Right atrium auricular region (tissue), 2 donors: ENCODE measurements at regions not wholly inside any gene's neighbourhood (a gene's known extent, or its start where the extent isn't known, plus 50 kb on each side); places are given as distances from the start of the nearest gene placed in this dataset.
A peak's percentile ranks its signal among the peaks of the same experiment; 100 is the strongest.

ENCODE experiments used
- DNase-seq: peaks from one replicate; pipeline ENCODE4 v3.0.0-alpha.2; 2019; ENCODE audit warnings: low spot score
- H3K27ac ChIP-seq, 2 donors: fragments of 200-600 bp; sonication (generic); 1 replicate in 1 of 2; 2 replicates in 1 of 2; pipeline ENCODE4 v1.5.1; 2016 to 2019
- H3K27me3 ChIP-seq, 2 donors: fragments of 200-600 bp; sonication (generic); one replicate each; pipeline versions ENCODE4 v1.5.1 to v1.6.0; 2017 to 2019
- H3K36me3 ChIP-seq: fragments of 200-600 bp; sonication (generic); one replicate; pipeline ENCODE4 v1.5.1; 2016
- H3K4me1 ChIP-seq, 2 donors: fragments of 200-600 bp; sonication (generic); one replicate each; pipeline versions ENCODE4 v1.5.1 to v1.6.0; 2017 to 2019
- H3K4me3 ChIP-seq, 2 donors: fragments of 200-600 bp; sonication (generic); 1 replicate in 1 of 2; 2 replicates in 1 of 2; pipeline ENCODE4 v1.5.1; 2017 to 2019; ENCODE audit warnings: mild to moderate bottlenecking in 1 of 2, moderate library complexity in 1 of 2
- H3K9me3 ChIP-seq, 2 donors: fragments of 200-600 bp; sonication (generic); one replicate each; pipeline ENCODE4 v1.5.1; 2019
- TF ChIP-seq, protein P1 (sequence below), 2 donors: fragments of 200-600 bp; sonication (generic); IDR thresholded peaks; one replicate each; pipeline ENCODE4 v1.5.1; 2019; ENCODE audit warnings: antibody characterized with exemption in 2 of 2

DNA sequence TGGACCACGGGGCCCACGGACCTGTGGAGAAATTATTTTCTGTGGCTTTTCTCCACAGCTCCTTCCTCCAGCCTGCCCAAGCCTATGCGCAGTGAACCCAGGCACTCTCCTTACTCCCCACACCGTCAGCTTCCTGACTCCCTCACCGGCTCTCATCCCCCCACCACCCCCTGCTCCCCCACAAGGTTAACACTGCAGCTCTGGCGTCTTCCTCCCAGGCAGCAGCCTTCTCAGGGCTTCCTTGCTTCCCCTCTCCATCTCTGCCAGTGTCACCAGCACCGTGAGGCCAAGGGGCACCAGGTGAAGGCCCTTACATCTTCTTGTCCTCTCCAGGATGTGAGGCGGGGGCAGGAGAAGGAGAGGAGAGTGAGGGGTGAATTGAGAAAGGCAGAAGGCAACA is 168.3 kb upstream of the TLE3 start:
- no peaks in the 10 kb centered on the region for H3K36me3 ChIP-seq
- H3K27me3 ChIP-seq: no peaks in the 10 kb centered on the region
- H3K9me3 ChIP-seq: no peaks in the 10 kb centered on the region
- H3K27ac ChIP-seq: peak overlapping the region in 1 of 2 donors; percentile 30
- DNase-seq: no peak
- H3K4me3 ChIP-seq: no peak overlapping the region
- TF ChIP-seq, protein P1, sequence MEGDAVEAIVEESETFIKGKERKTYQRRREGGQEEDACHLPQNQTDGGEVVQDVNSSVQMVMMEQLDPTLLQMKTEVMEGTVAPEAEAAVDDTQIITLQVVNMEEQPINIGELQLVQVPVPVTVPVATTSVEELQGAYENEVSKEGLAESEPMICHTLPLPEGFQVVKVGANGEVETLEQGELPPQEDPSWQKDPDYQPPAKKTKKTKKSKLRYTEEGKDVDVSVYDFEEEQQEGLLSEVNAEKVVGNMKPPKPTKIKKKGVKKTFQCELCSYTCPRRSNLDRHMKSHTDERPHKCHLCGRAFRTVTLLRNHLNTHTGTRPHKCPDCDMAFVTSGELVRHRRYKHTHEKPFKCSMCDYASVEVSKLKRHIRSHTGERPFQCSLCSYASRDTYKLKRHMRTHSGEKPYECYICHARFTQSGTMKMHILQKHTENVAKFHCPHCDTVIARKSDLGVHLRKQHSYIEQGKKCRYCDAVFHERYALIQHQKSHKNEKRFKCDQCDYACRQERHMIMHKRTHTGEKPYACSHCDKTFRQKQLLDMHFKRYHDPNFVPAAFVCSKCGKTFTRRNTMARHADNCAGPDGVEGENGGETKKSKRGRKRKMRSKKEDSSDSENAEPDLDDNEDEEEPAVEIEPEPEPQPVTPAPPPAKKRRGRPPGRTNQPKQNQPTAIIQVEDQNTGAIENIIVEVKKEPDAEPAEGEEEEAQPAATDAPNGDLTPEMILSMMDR (IDR thresholded peaks at IDR 0.05): no peak
- H3K4me1 ChIP-seq: peaks cover 0 to 70% of the 10 kb centered on the region in 2 donors

DNA sequence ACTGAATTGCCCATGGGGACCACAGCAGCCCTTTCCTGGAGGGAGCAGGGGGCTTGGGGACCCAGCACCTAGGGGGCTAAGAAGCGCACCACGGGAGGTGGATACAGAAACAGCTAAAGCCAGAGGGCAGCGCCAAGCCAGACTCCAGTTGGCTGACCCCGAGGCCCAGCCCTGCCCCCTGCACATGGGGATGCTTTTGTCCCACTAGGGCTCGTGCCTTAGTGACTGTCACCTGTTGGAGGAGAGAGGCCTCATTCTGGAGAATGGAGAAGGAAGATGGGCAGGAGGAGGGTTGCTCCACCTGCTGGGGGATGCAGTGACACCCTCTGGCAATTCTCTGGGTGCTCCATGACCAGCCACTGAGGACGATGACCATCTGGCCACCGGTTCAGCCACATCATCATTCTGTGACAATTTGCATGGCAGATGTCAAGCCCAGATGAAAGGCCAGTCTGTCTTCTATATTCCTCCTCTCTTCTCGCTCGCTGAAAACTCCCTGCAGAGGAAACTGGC is 167.8 kb upstream of the TLE3 start:
- H3K4me1 ChIP-seq: peaks cover 0 to 66% of the 10 kb centered on the region in 2 donors
- H3K27ac ChIP-seq: no peak overlapping the region
- no peaks in the 10 kb centered on the region for H3K9me3 ChIP-seq
- no peaks in the 10 kb centered on the region for H3K27me3 ChIP-seq
- no peaks in the 10 kb centered on the region for H3K36me3 ChIP-seq
- no peak for DNase-seq
- TF ChIP-seq, protein P1 (IDR thresholded peaks at IDR 0.05): peak; percentile 17 to 49
- H3K4me3 ChIP-seq: no peak overlapping the region

DNA sequence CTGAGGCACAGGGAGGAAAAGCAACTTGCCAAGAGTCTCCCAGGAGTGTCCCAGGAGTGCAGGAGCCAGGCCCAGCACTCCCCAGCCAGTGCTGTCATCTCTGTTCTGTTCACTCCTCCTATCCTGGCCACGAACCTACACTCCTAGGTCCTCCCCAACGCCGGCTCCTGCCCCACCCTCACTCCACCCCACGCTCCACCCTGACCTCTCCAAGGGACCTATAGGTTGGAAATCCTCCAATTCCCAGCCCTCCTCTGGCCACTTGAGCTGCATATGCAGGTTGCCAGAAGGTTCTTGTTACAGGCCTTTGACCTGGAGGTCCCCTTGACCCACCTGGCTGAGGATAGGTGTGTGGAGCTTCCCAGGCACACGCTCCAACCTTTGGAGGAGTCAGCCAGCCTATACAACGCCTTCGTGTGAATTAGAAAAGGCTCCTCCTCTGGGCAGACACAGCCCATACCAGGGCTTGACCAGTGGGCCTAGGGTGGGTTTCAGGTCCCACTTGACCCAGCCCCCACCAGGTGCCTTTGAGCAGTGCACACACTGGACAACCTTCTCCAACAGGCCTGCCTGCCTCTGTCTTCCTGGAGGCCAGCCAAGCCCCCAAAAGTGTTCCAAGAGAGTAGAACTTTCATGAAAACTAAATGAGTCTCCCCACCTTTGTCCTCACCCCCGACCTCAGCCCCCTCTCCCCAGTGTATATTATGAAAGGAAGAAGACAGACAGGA is 167.2 kb upstream of the TLE3 start:
- Histone ChIP-seq H3K4me1 (peaks cover 0 to 60% of the 10 kb centered on the region in 2 donors), H3K27ac (no peak overlapping the region), H3K4me3 (no peak overlapping the region), H3K9me3 (no peaks in the 10 kb centered on the region), H3K27me3 (no peaks in the 10 kb centered on the region), H3K36me3 (no peaks in the 10 kb centered on the region)
- TF ChIP-seq, protein P1 (IDR thresholded peaks at IDR 0.05): no peak
- DNase-seq: no peak

DNA sequence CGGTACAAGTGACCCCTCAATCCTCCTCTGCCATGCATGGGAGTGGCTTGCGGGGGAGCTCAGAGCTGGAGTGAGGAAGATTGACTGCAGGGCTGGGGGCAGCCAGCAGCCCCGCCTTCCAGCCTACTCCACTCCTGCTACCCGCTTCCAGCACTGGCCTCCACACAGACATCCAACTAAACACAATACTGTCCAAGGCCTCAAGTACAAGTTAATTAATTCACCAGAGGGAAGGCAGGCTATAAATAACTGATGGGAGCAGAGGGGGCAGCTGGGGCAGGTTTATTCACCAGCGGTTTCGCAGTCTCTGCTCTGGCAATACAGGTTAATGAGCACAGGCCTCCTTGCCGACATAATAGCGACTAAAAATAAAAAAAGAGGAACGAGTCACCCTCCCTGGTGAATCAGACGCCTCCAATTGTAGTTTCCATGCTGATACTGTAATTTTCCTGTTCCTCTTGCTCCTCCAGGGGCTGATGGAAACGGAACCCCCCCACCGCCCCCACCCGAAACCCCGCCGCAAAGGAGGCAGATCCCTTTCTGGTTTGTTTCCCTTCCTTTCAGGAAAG is 166.4 kb upstream of the TLE3 start:
- no peak overlapping the region for H3K4me3 ChIP-seq
- no peak overlapping the region for H3K27ac ChIP-seq
- peaks cover 0 to 53% of the 10 kb centered on the region in 2 donors for H3K4me1 ChIP-seq
- TF ChIP-seq, protein P1 (IDR thresholded peaks at IDR 0.05): no peak
- no peaks in the 10 kb centered on the region for H3K36me3 ChIP-seq
- no peak for DNase-seq
- no peaks in the 10 kb centered on the region for H3K27me3 ChIP-seq
- H3K9me3 ChIP-seq: no peaks in the 10 kb centered on the region

DNA sequence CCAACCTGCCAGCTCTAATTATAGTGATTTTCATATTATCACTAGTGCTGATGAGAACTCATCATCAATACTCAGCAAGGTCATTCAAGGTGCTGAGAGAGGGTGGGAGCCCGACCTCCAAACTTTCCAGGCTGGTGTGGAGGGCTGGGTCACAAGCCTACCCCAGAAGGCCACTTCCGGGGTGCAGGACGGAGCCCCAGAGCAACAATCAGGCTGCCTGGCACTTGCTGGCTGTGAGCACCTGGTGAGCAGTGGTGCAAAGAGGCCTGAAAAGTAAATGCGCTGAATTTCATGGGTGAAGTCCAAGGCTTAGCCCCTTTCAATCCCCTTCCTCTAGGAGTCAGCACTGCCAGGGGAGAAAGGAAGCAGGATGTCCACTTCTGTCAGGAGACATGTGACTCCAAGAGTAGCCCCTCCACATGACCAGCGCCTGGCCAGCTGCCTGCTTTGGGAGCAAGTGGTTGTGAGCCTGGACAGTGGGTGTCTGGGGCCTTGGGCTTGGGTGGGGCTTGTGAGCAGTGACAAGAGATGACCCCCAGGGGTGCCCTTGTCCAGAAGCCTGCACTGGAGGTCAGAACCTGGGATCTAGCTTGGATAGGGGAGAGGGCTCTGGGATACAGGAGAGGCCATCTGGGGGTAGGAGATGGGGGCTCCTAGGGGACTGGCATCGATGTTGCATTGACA is 165.0 kb upstream of the TLE3 start:
- no peaks in the 10 kb centered on the region for H3K36me3 ChIP-seq
- no peaks in the 10 kb centered on the region for H3K27me3 ChIP-seq
- no peak for DNase-seq
- no peak overlapping the region for H3K27ac ChIP-seq
- H3K4me1 ChIP-seq: peaks cover 0 to 66% of the 10 kb centered on the region in 2 donors
- TF ChIP-seq, protein P1 (IDR thresholded peaks at IDR 0.05): no peak
- H3K4me3 ChIP-seq: no peak overlapping the region
- no peaks in the 10 kb centered on the region for H3K9me3 ChIP-seq
